ENCODE measurements at regions not wholly inside any gene's neighbourhood (a gene's known extent, or its start where the extent isn't known, plus 50 kb on each side); places are given as distances from the start of the nearest gene placed in this dataset.
A peak's percentile ranks its signal among the peaks of the same experiment; 100 is the strongest.

DNA sequence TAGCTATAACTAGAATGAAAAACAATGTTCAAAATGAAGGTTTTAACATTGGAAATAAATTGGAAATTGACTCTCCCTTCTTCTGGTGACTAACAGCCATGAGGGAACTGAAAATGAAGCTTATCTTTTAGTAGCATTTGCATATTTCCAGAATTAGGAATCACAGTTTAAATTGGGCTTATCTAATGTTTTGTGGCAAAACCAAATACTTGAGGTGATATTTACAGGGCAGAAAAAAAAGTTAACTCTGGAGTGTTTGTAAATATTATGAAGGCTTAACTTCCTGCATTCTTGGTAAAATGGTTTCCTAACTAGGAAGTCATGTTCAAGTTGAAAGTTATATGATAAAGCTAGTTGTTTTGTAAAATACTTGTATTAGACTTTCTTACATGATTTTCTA, 96.4 kb upstream of the SOX9 start:
- Mint-ChIP-seq H3K36me3 (ENCODE audit: low read depth) (no peaks in the 10 kb centered on the region), H3K9me3 (peaks cover 3% of the 10 kb centered on the region)

DNA sequence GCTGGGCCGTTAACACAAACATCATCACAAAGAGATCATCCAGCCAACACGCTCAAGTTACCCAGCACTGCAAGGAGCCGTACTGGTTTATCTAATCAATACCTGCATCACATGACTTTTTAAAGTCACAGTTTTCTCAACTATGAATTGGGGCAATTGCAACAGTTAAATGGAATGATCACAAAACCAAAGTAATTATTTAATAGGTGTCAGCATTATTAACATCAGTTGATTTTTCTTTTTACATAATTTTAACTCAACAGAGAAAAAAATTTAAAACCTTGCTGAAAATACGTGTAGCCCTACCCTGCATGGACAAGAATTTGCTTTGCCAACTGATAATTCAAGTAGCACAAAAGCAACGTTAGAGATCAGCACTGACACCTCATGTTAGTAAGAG, 95.7 kb upstream of the SOX9 start:
- DNase-seq (no peak), ATAC-seq (no peak)
- peaks cover 10% of the 10 kb centered on the region for H3K27me3 Mint-ChIP-seq
- H3K9me3 Mint-ChIP-seq: peaks cover 3% of the 10 kb centered on the region
- H3K27ac Mint-ChIP-seq: no peak overlapping the region
- peaks cover 11% of the 10 kb centered on the region for H3K4me1 Mint-ChIP-seq
- H3K4me3 Mint-ChIP-seq: no peak overlapping the region
- H3K36me3 Mint-ChIP-seq (ENCODE audit: low read depth): no peaks in the 10 kb centered on the region

More for the DNA sequence above, 96.4 kb upstream of the SOX9 start:
- peaks cover 5% of the 10 kb centered on the region for H3K4me1 Mint-ChIP-seq
- H3K27ac Mint-ChIP-seq: no peak overlapping the region
- ATAC-seq (no peak), DNase-seq (no peak)
- peaks cover 8% of the 10 kb centered on the region for H3K27me3 Mint-ChIP-seq
- H3K4me3 Mint-ChIP-seq: no peak overlapping the region

DNA sequence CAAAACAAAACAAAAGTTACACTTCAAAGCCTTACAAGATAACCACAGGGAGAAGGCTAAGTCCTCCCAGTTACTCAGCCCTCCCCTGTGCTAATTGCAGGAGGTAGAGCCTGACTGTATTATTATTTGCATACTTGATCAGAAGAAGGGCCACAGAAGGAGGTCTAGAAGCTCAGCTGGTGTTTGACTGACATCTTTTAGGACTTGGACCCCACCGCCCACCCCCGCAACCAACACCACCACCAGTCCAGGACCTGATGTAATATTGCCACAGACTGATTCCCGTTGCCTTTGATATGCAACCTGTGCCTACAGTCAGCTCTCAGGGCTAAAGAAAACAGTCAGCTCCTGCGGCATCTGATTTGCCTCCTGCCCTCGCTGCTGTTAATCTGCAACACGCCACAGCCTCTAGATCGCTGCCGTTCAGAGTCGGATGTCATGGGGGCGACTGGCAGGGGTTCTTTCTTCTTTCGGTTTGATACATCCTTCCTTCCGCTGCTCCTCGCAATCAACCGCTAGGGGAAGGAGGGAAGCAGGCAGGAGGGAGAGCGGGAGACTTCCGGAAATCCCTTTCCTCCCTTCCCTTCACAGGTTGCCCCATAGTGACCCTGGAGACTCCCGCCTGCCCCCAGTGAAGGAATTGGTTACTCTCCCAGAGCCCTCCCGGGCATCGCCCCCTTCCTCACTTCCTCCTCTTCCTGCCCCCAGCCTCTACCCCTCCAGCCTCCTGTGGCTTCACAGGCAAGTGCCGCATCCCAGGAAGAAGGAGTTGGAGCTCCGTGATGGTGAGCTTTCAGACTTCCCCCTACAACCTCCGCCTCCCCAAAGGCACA, 90.5 kb upstream of the SOX9 start:
- Mint-ChIP-seq H3K4me3 (peak overlapping the region; percentile 57), H3K27me3 (peaks cover 6% of the 10 kb centered on the region), H3K36me3 (ENCODE audit: low read depth) (no peaks in the 10 kb centered on the region), H3K4me1 (peaks cover 17% of the 10 kb centered on the region), H3K27ac (no peak overlapping the region), H3K9me3 (no peaks in the 10 kb centered on the region)
- ATAC-seq (peak; percentile 43), DNase-seq (peak; percentile 8)

DNA sequence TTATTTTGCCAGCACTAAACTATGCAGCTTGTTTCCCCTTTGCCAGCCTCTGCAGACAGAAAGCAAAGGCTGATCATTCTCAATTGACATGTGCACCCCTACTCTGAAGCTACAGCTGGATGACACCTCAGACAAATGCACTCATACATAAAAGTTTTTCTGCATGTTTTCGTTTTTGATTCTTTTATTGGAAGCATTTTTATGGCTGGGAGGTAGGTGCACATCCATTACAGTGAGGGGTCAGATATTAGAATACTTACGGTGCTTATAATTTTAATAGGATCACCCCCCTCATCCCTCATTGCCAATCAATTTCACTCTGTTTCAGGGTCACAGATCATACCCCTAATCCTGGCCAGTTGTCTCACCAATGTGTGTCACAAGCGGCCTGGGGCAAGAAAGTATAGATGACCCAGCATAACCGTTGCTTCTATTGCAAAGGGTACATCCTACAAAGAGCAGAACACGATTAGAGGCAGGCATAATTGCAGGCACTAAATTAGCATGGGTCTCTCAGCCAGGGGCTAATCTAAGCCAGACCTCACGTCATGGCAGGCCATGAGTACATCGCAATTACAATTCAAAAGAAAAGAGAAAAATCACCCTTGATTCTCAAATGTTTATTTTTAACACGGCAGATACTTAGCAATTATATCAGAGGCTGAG, 89.5 kb upstream of the SOX9 start:
- H3K4me1 Mint-ChIP-seq: peaks cover 17% of the 10 kb centered on the region
- H3K36me3 Mint-ChIP-seq (ENCODE audit: low read depth): no peaks in the 10 kb centered on the region

DNA sequence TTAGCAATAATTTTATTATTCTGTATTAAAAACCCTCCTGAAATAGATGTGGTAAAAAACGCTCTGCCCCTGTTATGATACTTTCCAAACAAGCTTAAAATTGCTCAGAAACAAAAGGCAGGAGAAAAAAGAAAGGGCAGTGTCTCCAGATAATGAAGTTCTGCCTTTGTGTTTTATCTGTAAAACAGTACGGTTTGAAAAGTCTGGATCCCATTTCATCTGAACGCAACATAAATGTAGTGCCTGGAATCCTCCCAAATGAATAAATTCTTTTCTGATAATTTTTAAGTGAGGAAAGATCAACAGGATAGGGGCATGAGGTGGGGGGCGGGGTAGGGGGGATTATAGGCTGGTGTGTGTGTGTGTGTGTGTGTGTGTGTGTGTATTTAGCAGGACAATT, 87.5 kb upstream of the SOX9 start:
- Mint-ChIP-seq H3K27ac (no peak overlapping the region), H3K9me3 (no peaks in the 10 kb centered on the region), H3K4me1 (peaks cover 17% of the 10 kb centered on the region), H3K27me3 (peaks cover 10% of the 10 kb centered on the region), H3K4me3 (no peak overlapping the region), H3K36me3 (ENCODE audit: low read depth) (no peaks in the 10 kb centered on the region)
- ATAC-seq (no peak), DNase-seq (no peak)

More for the DNA sequence above, 89.5 kb upstream of the SOX9 start:
- Mint-ChIP-seq H3K9me3 (no peaks in the 10 kb centered on the region), H3K27me3 (peaks cover 10% of the 10 kb centered on the region), H3K27ac (no peak overlapping the region), H3K4me3 (no peak overlapping the region)
- ATAC-seq (no peak), DNase-seq (no peak)

- H3K9me3 Mint-ChIP-seq: no peaks in the 10 kb centered on the region
- H3K36me3 Mint-ChIP-seq (ENCODE audit: low read depth): no peaks in the 10 kb centered on the region
- no peak overlapping the region for H3K4me3 Mint-ChIP-seq
- ATAC-seq (no peak), DNase-seq (no peak)
- peaks cover 17% of the 10 kb centered on the region for H3K4me1 Mint-ChIP-seq
- peaks cover 10% of the 10 kb centered on the region for H3K27me3 Mint-ChIP-seq
- H3K27ac Mint-ChIP-seq: no peak overlapping the region
Measured at GRCh38 chr17:72034000-72034399, 86.8 kb upstream of the SOX9 start.

GRCh38 chr17:72038427-72038826, 82.4 kb upstream of the SOX9 start:
- no peak overlapping the region for H3K27ac Mint-ChIP-seq
- H3K9me3 Mint-ChIP-seq: peaks cover 3% of the 10 kb centered on the region
- peaks cover 3% of the 10 kb centered on the region for H3K27me3 Mint-ChIP-seq
- H3K4me3 Mint-ChIP-seq: no peak overlapping the region
- no peak for ATAC-seq
- no peak for DNase-seq
- H3K4me1 Mint-ChIP-seq: no peaks in the 10 kb centered on the region
- H3K36me3 Mint-ChIP-seq (ENCODE audit: low read depth): no peaks in the 10 kb centered on the region

- Mint-ChIP-seq H3K27me3 (peaks cover 3% of the 10 kb centered on the region), H3K4me3 (no peak overlapping the region), H3K4me1 (no peaks in the 10 kb centered on the region), H3K9me3 (peaks cover 3% of the 10 kb centered on the region), H3K36me3 (ENCODE audit: low read depth) (no peaks in the 10 kb centered on the region), H3K27ac (no peak overlapping the region)
- DNase-seq (no peak), ATAC-seq (no peak)
Measured at GRCh38 chr17:72039490-72039889, 81.3 kb upstream of the SOX9 start.

- DNase-seq (no peak), ATAC-seq (no peak)
- Mint-ChIP-seq H3K9me3 (peaks cover 10% of the 10 kb centered on the region), H3K27ac (no peak overlapping the region), H3K4me1 (no peaks in the 10 kb centered on the region), H3K27me3 (no peaks in the 10 kb centered on the region), H3K4me3 (no peak overlapping the region), H3K36me3 (ENCODE audit: low read depth) (no peaks in the 10 kb centered on the region)
Measured at GRCh38 chr17:72046178-72046577, 74.6 kb upstream of the SOX9 start.

DNA sequence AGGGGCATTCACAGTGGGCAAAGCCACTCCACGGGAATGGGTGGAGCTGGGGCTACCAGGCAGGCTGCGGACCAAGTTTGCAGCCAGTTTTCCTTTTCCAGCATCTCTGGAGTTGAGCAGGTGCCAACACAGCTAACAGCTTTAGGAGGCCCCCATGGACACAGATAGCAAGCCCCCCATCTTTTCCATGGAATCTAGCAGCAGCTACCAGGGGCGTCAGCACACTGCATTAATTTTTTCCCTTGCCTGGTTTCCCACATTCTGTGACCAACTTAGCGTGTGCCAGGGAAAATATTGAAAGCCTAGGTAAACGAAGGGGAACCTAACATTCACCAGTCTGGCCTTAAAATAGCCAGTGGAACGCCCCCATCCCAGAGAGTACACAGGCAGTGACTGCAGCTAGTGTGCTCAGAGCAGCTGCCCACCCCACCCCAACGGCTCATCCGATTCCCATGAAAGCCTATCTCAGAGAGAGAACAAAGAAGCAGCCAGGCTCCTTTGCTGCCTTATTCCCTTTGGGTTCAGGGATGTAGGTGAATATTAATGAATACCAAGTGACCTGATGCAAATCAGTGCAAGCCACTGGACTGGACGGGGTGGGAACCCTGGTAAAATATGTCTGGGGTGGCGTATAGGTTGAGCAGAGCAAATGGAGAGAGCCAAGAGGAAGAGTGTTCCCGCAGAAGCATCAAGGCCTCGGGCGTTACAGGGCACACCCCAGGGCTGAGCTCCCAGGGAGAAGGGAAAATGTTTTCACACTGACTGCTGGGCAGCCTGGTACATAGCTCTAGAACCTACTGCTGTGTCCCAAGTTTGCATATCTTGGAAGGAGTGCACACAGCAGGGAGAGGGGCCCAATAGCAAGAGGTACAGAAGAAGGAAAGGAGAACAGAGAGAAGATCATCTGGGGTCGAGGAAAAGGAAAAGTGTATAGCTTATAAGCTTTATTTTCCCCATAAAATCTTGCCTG, 73.9 kb upstream of the SOX9 start:
- Mint-ChIP-seq H3K4me1 (no peaks in the 10 kb centered on the region), H3K4me3 (no peak overlapping the region), H3K27ac (no peak overlapping the region), H3K27me3 (no peaks in the 10 kb centered on the region), H3K36me3 (ENCODE audit: low read depth) (no peaks in the 10 kb centered on the region), H3K9me3 (peaks cover 13% of the 10 kb centered on the region)
- no peak for ATAC-seq
- no peak for DNase-seq

- no peaks in the 10 kb centered on the region for H3K27me3 Mint-ChIP-seq
- no peak overlapping the region for H3K27ac Mint-ChIP-seq
- H3K36me3 Mint-ChIP-seq (ENCODE audit: low read depth): no peaks in the 10 kb centered on the region
- no peaks in the 10 kb centered on the region for H3K4me1 Mint-ChIP-seq
- DNase-seq (no peak), ATAC-seq (no peak)
- peaks cover 14% of the 10 kb centered on the region for H3K9me3 Mint-ChIP-seq
- H3K4me3 Mint-ChIP-seq: no peak overlapping the region
Measured at GRCh38 chr17:72049914-72050313, 70.9 kb upstream of the SOX9 start.

- H3K4me1 Mint-ChIP-seq: no peaks in the 10 kb centered on the region
- H3K27ac Mint-ChIP-seq: no peak overlapping the region
- H3K4me3 Mint-ChIP-seq: no peak overlapping the region
- H3K27me3 Mint-ChIP-seq: no peaks in the 10 kb centered on the region
- no peaks in the 10 kb centered on the region for H3K36me3 Mint-ChIP-seq (ENCODE audit: low read depth)
- DNase-seq (no peak), ATAC-seq (no peak)
- H3K9me3 Mint-ChIP-seq: peaks cover 14% of the 10 kb centered on the region
Measured at GRCh38 chr17:72053036-72053435, 67.8 kb upstream of the SOX9 start.

GRCh38 chr17:72053449-72053848, 67.4 kb upstream of the SOX9 start:
- no peak for DNase-seq
- no peaks in the 10 kb centered on the region for H3K4me1 Mint-ChIP-seq
- H3K27ac Mint-ChIP-seq: no peak overlapping the region
- H3K27me3 Mint-ChIP-seq: no peaks in the 10 kb centered on the region
- no peaks in the 10 kb centered on the region for H3K36me3 Mint-ChIP-seq (ENCODE audit: low read depth)
- H3K9me3 Mint-ChIP-seq: peaks cover 14% of the 10 kb centered on the region
- no peak overlapping the region for H3K4me3 Mint-ChIP-seq
- ATAC-seq: no peak

GRCh38 chr17:72056155-72056554, 64.7 kb upstream of the SOX9 start:
- DNase-seq: no peak
- Mint-ChIP-seq H3K9me3 (peaks cover 7% of the 10 kb centered on the region), H3K4me1 (no peaks in the 10 kb centered on the region), H3K4me3 (no peak overlapping the region), H3K27ac (no peak overlapping the region), H3K36me3 (ENCODE audit: low read depth) (no peaks in the 10 kb centered on the region), H3K27me3 (no peaks in the 10 kb centered on the region)
- ATAC-seq: no peak

Measured in activated naive CD8-positive, alpha-beta T cell treated with anti-CD3 and anti-CD28 coated beads, Interleukin-2, amount 50 U/mL, for 24 hours (primary cell).